Uterus (tissue), 2 donors: ENCODE measurements at regions not wholly inside any gene's neighbourhood (a gene's known extent, or its start where the extent isn't known, plus 50 kb on each side); places are given as distances from the start of the nearest gene placed in this dataset.

Source experiments
- POLR2A ChIP-seq, 2 donors: fragments of 450-650 bp; IDR thresholded peaks; one replicate each; pipeline ENCODE4 v1.6.1; 2016; ENCODE audit warnings: antibody characterized with exemption in 2 of 2, mild to moderate bottlenecking in 1 of 2, moderate library complexity in 1 of 2
- TF ChIP-seq, protein P1 (sequence below), 4 experiments: fragments of 200-600 bp in 2 of 4; fragments of 450-650 bp in 2 of 4; sonication (generic) in 2 of 4; IDR thresholded peaks; one replicate each; pipeline ENCODE4 v1.5.1; 2016 to 2019; ENCODE audit warnings: antibody characterized with exemption in 4 of 4, mild to moderate bottlenecking in 2 of 4, moderate library complexity in 1 of 4

DNA sequence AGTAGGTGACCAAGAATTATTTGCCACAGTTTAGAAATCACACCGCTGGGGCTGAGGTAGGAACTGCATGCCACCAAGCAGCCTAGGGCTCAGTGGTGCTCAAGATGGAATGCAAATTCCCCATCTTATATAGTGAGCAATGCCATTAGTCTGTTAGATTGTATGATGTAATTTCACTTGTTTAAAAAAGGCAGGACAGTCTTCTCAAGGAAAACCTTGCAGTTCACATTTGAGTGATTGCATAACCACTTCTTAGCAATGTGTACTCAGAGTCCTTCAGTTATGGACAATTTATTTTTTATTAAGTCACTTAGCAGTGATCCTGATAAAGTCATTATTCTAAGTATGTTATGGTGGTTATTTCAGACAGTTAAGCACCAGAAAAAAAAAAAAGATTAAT, 142.9 kb upstream of the SFRP2 start:
- TF ChIP-seq, protein P1, sequence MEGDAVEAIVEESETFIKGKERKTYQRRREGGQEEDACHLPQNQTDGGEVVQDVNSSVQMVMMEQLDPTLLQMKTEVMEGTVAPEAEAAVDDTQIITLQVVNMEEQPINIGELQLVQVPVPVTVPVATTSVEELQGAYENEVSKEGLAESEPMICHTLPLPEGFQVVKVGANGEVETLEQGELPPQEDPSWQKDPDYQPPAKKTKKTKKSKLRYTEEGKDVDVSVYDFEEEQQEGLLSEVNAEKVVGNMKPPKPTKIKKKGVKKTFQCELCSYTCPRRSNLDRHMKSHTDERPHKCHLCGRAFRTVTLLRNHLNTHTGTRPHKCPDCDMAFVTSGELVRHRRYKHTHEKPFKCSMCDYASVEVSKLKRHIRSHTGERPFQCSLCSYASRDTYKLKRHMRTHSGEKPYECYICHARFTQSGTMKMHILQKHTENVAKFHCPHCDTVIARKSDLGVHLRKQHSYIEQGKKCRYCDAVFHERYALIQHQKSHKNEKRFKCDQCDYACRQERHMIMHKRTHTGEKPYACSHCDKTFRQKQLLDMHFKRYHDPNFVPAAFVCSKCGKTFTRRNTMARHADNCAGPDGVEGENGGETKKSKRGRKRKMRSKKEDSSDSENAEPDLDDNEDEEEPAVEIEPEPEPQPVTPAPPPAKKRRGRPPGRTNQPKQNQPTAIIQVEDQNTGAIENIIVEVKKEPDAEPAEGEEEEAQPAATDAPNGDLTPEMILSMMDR (IDR thresholded peaks at IDR 0.05) = no peak
- TF ChIP-seq POLR2A (IDR thresholded peaks at IDR 0.05) = no peak
